Neural progenitor cell (in vitro differentiated cells): ENCODE measurements at regions not wholly inside any gene's neighbourhood (a gene's known extent, or its start where the extent isn't known, plus 50 kb on each side); places are given as distances from the start of the nearest gene placed in this dataset.

ENCODE experiments used
- CTCF ChIP-seq: fragments of 200-600 bp; sonication (generic); IDR thresholded peaks from 2 replicates; pipeline ENCODE4 v1.5.1; 2017; ENCODE audit warnings: antibody characterized with exemption, mild to moderate bottlenecking
- EZH2 ChIP-seq: fragments of 200-600 bp; sonication (generic); IDR thresholded peaks from 2 replicates; pipeline ENCODE4 v1.6.1; 2017; ENCODE audit warnings: antibody characterized with exemption, mild to moderate bottlenecking, moderate library complexity

- TF ChIP-seq CTCF (no peak), EZH2 (no peak)
These were observed 215.7 kb downstream of the HTR7 start for GRCh38 chr10:90642136-90642535.
